GM19372 (cell line): ENCODE measurements at regions not wholly inside any gene's neighbourhood (a gene's known extent, or its start where the extent isn't known, plus 50 kb on each side); places are given as distances from the start of the nearest gene placed in this dataset.
A peak's percentile ranks its signal among the peaks of the same experiment; 100 is the strongest.
"Not testable (repeated sequence)": the region's sequence is repeated elsewhere in the genome, so short reads cannot be mapped to it uniquely, and the experiment has no call there.

Experiments used
- ATAC-seq: cut with Tn5 transposase; IDR thresholded peaks from one replicate; pipeline ENCODE4 v1.9.1; 2021; ENCODE audit warnings: mild to moderate bottlenecking, low read depth, moderate library complexity; ENCODE audit not compliant: unreplicated experiment

DNA sequence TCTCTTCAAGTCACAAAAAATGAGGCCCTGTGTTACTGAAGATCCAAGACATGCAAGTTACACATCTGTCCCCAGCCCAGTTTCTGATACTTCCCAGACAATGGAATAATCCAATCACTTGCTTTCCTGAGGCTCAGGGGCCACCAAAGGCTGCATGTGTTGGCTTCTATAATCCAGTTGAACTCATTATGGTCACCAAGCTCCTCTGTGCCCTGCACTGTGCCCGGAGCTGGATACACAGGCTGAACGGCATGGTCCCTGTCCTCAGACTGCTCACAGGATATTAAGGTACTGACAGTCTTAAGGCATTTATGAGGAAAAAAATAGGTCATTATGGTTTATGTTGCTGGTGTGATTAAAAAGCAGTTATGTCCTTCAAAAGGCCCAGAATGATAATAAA lies 117.0 kb upstream of the SYT6 start:
- ATAC-seq = no peak

DNA sequence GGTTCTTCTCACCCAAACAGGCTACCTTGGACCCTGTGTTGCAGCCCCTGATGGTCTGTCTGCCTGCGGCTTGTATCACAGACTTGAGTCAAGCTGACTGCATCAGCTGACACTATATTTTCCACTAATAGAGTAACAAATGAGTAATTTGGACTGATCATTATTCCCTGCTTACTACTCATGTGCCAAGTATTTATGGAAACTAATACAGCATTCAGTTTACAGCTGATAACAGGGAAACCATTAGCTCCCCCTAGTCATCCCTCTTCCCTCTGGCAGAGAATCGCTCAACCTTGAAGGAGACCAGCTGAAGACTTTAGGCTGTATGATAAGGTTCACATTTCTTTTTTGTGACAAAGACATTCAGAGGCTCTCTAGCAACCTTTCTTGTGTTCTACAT lies 116.6 kb upstream of the SYT6 start:
- ATAC-seq = no peak

DNA sequence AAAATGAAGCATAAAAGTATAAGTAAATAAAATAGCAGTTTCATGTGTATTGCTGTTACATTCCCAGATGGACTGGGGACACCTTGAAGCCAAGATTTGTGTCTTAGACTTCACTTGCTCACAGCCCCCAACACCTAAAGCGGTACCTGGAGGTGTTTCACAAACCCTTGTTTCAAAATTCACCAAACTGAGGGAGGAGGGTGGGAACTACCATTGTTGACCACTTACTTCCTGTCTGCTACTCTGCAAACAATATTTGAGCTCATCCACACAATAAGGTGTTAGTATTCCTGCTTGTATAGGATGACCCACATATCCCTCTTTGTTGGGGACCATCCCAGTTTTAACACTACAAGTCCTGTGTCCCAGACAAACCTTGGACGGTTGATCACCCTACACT lies 115.9 kb upstream of the SYT6 start:
- no peak for ATAC-seq

DNA sequence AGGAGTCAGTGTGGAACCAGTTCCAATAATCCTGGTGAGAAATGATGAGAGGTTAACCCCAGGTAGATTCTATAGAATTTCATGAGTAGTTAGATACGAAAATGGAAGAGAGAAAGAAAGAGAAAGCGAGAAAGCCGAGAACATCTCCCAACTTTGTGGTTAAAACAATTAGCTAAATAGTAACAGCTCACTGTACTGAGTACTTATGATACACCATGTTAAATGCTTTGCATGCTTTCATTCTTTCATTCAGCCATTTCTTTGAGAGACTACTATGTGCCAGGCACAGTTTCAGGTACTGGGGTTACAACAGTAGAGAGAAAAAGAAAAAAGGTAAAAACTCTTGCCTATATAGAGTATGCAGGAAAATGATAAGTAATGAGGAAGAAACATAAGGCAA lies 109.7 kb upstream of the SYT6 start:
- ATAC-seq = peak; percentile 85

DNA sequence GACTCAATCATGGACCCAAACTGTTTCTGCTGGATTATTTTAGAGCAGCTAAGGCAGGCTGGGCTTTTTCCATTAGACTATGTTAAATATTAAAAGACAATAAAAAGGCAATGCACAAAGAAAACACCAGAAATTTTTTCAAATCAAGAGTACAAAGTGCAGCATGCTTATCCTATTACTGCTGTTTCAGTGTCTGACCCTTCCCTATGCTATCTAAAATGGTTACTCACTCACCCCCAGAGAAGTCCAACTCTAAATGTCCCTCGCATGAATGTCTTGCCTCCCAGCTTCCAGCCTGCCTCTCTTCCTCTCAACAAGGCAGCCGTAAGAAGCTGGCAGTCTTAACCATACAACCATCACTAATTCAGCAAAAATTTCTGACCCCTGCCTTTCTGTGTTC lies 108.7 kb upstream of the SYT6 start:
- ATAC-seq = no peak

DNA sequence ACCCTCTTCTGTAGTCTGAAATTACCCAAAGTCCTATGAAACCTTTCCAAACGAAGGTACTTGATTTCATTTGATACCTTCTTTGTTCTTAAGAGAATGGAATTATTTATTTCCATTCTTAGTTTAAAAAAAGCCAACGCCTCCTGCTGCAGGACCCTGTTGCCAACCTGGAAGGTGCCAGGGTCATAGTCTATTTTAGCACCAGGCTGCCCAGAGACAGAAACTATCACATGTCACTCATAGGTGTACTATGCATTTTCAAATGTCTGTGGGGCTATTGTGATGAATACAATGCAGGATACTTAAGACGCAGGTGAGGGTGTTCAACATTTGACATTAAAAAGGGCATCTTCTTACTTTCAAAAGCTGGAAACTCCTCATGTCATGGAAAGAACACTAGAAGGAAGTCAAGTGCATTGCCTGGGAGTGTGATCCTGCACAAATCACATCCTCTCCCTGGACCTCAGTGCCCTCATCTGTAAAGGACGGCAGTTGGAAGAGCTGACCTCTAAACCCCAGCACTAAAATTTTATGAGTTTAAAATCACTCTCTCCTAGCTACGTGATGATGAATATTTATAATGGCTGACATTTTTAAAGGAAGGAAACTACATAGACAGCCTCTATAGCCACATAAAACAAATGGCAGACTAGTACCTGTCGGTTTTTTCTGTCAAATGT lies 107.3 kb upstream of the SYT6 start:
- no peak for ATAC-seq

DNA sequence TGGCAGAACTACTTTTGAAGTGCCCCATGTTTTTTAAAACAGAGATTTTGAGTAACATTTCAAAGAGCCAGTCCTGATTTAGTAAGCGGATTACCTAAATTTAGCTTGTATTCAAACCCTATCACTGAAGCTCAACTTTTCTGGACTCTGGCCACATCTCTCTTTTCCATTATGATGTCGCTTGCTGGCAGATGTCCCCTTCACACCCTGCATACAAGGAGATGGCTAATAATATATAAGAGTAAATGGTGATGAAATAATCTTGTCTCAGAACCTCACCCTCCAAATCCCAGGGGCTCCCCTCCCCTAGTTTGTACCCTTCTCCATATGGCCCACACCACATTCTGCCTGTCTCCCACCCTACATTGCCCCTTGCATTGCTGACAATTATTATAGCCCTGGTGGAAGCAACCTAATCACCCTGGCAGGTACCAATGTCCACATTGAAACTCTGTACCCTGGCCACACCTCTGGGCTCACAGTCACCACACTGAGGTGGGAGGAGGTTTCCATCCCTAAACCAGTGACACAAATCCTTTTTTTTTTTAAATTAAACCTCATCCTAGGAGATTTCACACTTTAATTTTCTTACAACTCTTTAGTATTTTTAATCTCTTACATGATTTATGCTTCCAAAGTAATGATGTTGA lies 106.0 kb upstream of the SYT6 start:
- no peak for ATAC-seq

DNA sequence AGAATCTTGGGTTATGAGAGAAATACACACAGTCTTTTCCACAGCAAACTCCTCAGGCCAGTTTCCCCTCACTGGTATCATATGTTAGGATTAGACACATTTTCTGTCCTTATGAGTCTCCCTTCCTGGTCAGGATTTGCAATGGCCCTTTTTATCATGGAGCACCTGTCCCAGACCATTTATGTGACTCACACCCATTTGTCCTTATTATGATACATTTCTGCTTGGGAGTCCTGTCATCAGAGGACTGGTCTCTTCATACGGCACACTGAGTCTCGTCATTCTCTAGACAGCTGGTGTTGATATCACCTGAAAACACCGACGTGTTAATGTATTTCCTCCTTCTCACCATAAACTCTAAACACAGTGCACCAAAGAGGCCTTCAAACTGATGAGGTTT lies 105.0 kb upstream of the SYT6 start:
- no peak for ATAC-seq

DNA sequence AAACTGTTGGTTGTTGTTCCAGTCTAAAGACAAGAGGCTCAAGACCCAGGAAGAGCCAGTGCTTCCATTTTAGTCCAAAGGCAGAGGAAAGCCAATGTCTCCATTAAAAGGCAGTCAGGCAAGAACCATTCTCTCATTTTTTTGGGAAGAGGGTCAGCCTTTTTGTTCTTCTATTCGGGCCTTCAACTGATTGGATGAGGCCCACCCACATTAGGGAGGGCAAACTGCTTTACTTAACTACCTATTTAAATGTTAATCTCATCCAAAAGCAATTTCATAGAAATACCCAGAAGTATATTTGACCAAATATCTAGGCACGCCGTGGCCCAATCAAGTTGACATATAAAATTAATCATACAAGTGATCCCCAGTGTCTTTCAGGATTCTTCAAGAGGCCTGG lies 104.4 kb upstream of the SYT6 start:
- ATAC-seq = no peak

DNA sequence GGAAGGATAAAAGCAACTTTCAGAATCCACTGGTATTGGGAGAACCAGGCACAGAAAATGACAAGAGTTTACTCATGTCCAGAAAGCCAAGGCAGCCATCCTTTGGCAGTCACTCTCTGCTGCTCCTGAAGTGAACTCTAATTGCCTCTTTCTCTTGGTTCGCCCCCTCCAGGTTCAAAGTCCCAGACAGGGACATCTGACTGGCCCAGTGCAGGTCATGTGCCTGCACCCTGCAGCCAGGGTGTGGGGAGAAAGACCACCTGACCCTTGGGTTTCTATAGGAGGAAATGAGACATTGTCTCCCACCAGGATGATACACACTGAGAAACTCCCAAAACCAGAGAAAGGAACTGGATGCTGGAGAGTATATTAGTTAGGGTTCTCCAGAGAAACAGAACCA lies 103.9 kb upstream of the SYT6 start:
- ATAC-seq = no peak

DNA sequence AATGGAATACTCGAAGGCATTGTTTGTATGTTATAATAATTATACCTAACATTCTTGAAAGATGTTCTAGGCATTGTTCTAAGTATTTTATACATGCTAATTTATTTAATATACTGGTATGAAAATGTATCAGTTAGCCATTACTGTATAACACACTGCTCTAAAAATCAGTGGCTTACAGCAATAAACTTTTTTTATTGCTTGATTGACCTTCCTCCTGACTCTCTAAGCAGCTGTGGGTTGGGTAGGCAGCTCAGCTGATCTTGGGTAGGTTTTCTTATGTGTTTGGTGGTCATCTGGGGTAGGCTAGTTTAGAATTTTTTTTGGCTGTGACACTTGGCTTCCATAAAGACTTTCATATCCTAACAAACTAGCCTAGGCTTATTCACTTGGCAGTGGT lies 100.2 kb upstream of the SYT6 start:
- no peak for ATAC-seq

DNA sequence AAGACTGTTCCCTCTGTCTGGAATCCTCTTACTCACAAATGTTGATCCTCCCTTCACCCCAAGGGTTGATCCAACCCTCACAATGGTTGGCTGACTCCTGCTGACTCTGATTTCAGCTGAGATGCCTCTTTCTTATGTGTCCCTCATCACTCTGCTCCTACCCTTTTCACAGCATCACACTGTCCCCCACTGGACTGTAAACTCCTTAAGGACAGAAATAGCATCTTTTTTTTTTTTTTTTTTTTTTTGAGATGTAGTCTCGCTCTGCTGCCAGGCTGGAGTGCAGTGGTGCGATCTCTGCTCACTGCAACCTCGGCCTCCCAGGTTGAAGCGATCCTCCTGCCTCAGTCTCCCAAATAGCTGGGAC lies 97.9 kb upstream of the SYT6 start:
- no peak for ATAC-seq

DNA sequence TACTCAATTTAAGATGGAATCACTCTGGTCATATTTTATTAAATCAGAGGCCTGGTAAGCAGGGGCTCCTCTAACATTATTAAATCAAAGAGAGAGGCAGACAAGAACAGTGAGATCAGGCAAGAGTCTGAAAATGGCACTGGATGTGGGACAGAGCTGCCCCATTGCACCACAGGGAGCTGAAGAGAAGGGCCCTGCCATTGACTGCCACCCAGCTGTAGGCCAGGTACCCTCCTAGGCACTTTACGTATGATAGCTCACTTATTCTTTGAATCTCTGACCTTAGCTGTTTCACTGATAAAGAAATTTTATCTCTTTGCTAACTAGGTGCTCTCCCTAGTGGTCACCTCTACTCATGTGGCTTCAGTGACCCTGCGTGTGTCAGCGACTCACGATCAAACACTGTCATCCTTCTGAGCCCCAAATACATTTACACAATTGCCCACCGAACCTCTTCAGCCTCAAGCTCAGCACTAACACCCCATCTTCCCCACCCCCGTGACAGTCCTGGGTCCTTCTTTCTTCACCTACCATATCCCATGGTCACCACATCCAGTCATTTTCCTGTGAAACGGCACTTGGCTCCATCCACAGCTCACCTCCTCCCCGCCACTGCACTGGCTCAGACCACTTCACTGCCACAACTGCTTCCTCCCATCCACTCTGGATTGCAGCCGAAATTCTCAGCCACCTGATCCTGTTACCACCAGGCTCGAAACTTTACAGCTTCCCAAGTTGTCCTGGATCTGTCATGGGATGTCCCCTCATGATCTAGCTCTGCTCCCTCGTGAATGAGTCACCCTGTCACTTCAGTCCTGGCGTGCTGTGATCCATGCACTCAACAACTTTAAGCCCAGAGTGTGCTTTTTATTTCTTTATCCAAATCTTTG lies 97.3 kb upstream of the SYT6 start:
- no peak for ATAC-seq

DNA sequence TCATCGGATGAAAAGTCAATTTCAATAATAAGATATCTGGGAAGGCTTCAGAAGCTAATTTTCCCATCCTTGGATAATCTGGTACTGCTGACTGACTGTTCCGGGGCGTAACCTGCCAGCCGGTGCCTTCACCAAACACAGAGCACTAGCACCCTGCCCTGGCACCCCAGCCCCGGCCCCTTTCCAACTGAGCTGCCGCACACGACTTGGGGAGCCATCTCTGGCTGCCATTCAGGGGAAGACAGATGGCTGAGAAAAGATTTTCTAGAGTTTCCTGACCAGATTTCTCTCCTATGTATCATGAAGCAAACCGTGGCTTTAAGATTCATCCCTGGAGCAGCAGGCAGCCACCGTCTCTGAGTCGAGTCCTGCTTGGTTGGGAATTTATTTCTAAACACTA lies 96.0 kb upstream of the SYT6 start:
- ATAC-seq = no peak

DNA sequence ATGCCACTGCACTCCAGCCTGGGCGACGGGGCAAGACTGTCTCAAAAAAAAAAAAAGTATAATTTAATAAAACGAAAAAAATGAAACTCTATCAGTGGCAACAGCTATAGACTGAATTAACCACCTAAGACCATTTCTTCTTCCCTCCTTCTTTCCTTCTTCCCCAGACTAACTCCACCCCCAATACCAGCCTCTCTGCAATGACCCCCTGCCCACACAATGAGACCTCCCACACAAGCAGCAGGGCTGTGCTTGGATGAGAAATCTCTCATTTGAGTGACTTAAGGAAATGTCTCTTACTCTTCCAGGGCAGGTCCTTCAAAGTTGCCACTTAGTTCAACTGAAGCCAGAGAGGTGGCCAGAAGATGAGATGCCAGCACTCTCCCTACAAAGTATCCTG lies 94.5 kb upstream of the SYT6 start:
- ATAC-seq = no peak

DNA sequence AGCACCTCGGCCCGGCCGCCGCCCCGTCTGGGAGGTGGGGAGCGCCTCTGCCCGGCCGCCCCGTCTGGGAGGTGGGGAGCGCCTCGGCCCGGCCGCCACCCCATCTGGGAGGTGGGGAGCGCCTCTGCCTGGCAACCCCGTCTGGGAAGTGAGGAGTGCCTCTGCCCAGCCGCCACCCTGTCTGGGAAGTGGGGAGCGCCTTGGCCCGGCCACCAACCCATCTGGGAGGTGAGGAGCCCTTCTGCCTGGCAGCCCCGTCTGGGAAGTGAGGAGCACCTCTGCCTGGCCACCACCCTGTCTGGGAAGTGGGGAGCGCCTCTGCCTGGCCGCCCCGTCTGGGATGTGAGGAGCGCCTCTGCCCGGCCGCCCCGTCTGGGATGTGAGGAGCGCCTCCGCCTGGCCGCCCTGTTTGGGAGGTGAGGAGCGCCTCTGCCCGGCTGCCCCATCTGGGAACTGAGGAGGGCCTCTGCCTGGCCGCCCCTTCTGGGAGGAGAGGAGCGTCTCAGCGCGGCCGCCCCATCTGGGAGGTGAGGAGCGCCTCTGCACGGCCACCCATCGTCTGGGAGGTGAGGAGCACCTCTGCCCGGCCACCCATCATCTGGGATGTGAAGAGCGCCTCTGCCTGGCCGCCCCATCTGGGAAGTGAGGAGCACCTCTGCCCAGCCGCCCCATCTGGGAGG lies 89.0 kb upstream of the SYT6 start:
- ATAC-seq = not testable (repeated sequence)

DNA sequence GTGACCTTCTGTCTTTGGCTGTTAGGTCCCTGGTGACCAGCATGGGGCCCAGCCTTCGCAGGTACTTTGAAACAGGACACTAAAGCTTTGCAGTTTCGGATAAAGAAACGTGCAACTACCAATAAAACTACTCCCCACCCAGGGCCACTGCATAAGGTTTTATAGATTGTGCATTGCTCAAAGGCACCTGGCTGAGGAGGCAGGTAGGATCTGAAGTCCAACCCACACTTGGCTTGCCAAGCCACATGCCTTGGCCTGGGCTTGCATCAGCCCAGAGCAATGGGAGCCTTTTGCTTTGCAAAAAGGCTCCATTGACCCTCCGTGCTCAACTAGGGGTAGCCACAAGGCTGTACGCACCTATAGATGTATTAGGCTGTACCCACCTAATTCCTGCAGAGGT lies 84.4 kb upstream of the SYT6 start:
- ATAC-seq = no peak

DNA sequence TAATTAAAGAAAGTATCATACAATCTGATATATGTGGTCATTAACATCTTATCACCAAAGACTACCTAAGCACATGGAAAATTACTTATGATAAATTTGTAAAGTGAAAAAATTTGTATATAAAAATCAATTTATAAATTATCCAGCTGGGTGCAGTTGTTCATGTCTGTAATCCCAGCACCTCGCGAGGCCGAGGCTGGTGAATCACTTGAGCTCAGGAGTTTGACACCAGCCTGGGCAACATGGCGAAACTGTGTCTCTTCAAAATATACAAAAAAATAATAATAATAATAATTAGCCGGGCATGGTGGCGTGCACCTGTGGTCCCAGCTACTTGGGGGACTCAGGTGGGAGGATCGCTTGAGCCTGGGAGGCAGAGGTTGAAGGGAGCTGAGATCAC lies 82.8 kb upstream of the SYT6 start:
- no peak for ATAC-seq

DNA sequence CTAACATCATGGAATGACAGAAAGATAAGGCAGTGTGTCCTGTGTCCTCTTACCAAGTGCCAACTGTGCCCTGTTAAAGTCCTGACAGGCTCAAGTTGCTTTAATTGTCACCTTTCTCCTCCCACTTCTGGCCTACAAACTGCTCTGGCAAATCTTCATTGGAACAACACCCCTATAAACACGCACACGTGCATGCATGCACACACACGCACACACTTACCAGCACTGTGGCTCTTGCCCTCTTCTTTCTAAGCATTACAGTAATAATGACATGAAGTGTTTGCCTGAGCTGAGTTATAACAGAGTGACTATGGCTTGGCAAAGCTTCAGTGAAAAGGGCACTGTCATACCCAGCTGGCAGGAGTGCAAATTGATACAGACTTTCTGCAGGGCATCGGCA lies 82.3 kb upstream of the SYT6 start:
- ATAC-seq = no peak

DNA sequence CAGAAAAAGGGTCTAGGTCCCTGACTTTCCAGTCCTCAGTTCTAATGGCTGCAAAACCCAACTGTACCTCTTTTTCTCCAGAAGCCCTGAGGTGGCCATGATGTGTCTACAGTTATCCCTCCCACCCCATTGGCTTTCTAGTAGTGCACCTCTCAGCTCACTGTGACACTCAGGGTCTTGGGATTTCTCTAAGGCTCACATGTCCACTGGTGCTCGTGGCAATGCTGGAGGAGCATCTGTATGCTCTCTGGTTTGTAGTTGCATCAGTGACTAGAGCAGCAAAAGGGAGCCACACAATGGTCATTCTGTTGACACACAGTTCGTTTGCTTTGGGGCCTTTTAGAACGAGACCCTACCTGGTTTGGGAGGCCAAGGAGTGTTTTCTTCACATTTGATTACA lies 81.6 kb upstream of the SYT6 start:
- no peak for ATAC-seq

DNA sequence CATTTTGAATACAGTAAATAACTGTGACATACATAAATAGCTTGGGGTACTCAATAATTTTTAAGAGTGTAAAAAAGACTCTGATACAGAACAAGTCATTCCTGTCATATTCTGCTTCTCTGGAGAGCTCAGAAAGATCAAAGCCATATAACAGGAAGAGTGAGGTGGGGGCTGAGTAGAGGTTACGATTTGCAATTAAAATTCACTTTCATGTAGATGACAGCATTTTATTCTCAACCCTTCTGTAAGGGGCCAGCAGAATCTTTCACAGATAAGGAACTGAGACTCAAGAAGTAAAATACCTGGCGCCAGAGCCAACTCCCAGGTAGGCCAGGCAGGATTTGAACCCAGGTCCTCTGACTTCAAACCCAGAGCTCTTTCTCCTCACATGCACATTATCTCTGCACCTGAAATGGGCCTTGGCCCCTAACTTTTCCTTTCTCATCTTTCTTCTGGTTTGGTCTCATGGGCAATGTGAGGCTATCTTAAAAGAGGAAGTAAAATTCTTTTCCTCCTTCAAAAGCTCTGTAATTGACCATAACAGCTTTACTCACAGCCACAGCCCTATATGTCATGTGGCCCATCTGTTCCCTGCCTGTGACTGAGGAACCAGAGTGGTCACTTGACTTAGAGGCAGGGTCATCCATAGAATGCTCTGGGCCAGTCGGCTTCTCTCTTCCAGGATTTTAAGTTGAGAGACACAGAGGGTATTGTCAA lies 80.9 kb upstream of the SYT6 start:
- ATAC-seq = no peak
